ENCODE measurements at regions not wholly inside any gene's neighbourhood (a gene's known extent, or its start where the extent isn't known, plus 50 kb on each side); places are given as distances from the start of the nearest gene placed in this dataset.

DNA sequence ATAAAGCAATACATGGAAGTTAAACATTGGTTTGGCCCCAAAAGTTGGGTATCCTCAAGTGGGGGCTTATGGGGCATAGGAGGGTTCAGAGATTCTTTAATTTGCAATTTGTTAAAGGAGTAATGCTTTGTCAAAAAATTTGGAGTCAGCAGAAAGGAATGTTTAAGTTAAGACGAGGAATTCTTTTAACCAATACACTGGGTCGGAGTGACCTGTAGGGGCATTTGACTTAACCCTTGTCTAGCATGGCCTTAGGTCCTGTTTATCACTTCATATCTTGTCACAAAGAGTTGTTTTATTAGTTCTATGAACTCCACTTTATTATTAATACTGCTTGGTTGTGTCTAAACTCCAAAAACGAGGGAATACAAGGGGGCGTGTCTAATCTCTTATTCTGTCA is 656.1 kb upstream of the RORB start:
- no peak for DNase-seq (ENCODE audit: low read depth in 4 of 4, low spot score in 2 of 4)

GRCh38 chr9:73844135-73844534 is 653.0 kb upstream of the RORB start:
- no peak for DNase-seq (ENCODE audit: low read depth in 4 of 4, low spot score in 2 of 4)

- DNase-seq (ENCODE audit: low read depth in 4 of 4, low spot score in 2 of 4), result no peak
These were observed 651.6 kb upstream of the RORB start for GRCh38 chr9:73845539-73845938.

- DNase-seq (ENCODE audit: low read depth in 4 of 4, low spot score in 2 of 4), result no peak
These were observed 651.0 kb upstream of the RORB start for GRCh38 chr9:73845954-73846690.

DNA sequence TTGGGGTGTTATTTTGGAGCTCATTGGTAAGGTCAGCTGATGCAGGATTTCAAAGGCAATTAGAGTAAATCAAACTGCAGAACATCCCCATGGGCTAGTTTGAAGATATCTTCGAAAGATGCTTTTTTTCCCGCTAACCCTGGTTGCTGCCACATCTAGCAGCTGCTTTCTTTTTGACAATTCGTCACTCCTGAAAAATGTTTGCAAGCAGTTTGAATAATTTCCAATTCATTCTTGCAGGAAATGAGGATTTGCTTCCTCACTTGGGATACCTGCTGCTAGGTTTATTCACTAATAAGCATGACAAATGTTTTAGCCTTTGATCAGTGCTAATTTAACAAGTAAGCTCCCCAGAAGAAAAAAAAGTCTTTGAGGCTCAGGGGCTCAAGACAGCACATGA is 649.6 kb upstream of the RORB start:
- no peak for DNase-seq (ENCODE audit: low read depth in 4 of 4, low spot score in 2 of 4)

DNA sequence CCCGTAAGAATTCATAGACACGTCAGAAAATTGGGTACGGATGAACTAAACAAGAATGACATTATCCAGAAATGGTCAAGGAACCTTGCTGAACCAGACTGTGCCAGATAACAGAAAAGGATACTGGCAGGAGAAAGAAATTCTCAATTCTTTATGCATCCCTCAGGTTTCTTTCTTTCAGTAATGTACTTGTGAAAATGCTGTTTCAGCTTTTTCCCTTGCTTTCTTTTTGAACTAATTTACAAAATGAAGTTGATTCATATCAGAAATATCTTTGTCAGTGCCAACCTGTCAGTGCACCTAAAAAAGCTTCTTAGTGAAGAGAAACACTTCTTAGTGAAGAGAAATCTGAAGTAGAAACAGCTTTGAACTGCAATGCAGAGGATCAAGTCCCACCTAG is 643.6 kb upstream of the RORB start:
- DNase-seq (ENCODE audit: low read depth in 4 of 4, low spot score in 2 of 4), result no peak

DNA sequence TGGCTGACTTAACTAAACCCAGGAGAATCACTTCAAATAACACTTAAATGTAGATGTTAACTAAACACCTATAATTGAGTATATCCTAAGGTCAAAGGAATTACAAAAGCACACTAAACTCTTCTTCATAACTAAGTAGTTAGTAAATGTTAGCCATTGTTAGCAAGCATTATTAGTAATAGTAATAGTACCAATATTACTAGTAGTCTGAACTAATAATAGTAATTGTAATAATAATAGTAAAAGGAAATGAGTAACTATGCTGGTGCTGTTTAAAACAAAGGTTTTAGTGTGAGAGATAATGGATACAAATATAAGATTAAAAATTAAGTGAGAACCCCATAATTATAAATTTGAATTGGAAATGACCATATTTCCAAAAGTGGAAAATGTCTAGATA is 641.9 kb upstream of the RORB start:
- no peak for DNase-seq (ENCODE audit: low read depth in 4 of 4, low spot score in 2 of 4)

- no peak for DNase-seq (ENCODE audit: low read depth in 4 of 4, low spot score in 2 of 4)
These were observed 633.2 kb upstream of the RORB start for GRCh38 chr9:73863924-73864323.

DNA sequence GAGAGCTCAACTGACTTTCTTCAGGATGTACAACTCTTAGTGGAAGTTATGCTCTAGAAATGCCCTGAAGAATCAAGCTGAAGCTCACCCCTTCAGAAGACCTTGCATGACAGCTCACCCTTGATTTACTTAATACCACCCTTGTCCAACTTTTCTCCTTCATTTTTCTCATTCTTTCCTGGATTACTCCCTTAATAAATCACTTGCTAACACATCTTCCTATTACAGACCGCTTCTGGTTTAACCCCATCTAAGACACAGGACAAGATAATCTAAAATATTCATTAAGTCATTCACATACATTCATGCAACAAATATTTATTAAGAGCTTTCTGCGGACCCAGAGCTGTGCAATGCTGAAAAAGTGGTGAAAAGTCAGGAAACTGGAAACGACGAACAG is 630.7 kb upstream of the RORB start:
- DNase-seq (ENCODE audit: low read depth in 4 of 4, low spot score in 2 of 4), result no peak

GRCh38 chr9:73869264-73869663 is 627.9 kb upstream of the RORB start:
- no peak for DNase-seq (ENCODE audit: low read depth in 4 of 4, low spot score in 2 of 4)

DNA sequence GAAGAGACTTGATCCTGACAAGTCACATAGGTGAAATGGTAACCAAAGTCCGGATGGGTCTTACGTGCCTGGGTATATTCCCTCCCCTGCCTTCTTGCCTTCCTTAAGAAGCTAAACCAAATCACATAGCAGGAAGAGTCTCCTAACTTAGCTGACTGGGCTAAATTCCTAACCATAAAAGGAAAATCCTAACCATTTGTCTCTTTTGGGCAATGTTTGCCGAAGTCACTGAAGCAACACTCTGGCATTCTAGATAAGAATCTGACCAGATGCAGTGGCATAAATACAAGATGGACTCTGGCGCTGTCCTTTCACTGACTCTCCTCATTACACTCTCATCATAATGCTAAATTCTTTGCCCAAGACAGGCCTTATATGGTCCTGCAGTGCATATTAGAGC is 625.5 kb upstream of the RORB start:
- no peak for DNase-seq (ENCODE audit: low read depth in 4 of 4, low spot score in 2 of 4)

DNA sequence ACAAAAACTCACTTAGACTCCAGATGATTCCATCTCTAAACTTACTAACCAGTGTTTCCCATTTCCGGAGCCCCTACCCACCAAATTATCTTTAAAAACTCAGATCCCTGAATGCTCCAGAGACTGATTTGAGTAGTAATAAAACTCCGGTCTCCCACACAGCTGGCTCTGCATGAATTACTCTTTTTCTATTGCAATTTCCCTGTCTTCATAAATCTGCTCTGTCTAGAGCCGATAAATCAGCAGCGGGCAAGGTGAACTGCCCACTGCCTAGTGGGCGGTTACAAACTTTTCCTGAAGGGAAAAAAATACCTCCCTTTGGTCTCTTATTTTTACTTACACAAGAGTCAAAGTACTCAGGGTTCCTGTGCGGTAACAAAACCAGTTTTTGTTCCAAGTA is 624.4 kb upstream of the RORB start:
- DNase-seq (ENCODE audit: low read depth in 4 of 4, low spot score in 2 of 4), result peak; percentile 15 to 37 (median 28)

GRCh38 chr9:73880101-73880500 is 617.0 kb upstream of the RORB start:
- DNase-seq (ENCODE audit: low read depth in 4 of 4, low spot score in 2 of 4), result no peak

DNA sequence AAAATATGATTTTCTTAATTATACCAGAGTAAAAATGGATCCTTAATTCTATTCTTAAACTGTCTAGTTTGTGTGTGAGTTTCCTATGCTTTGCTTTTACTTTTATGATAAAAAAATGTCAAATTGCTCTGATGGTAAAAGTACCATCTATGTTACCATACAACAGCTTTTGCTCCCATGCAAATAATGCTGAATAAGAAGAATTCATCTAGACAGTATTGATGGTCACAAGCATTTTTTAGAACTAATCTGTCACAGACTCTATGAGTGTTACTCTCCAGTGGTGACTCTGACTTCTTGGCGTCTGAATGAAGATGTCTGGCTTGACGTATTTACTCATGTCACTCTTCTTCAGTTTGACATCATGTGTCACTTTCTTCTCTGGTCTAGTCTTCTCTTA is 608.1 kb upstream of the RORB start:
- DNase-seq (ENCODE audit: low read depth in 4 of 4, low spot score in 2 of 4), result no peak

GRCh38 chr9:73890685-73891277 is 606.4 kb upstream of the RORB start:
- DNase-seq (ENCODE audit: low read depth in 4 of 4, low spot score in 2 of 4), result no peak

DNA sequence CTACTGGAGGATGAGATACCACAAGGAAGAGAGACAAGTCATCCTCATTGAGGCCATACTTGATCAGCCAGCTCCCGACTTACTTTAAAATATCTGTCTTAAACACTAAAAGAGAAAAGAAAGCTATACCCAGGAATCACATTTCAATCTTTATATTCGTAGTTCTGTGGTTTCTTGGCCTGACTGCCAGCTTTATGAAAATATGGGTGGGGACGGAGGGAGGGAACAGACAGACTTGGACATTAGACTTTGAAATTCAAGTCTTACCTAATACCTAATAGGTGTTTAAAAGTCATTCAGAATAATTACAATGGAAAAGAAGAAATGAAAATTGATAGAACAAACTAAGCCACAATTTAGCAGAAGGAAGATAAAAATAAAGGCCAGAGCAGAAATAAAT is 604.8 kb upstream of the RORB start:
- DNase-seq (ENCODE audit: low read depth in 4 of 4, low spot score in 2 of 4), result no peak

DNA sequence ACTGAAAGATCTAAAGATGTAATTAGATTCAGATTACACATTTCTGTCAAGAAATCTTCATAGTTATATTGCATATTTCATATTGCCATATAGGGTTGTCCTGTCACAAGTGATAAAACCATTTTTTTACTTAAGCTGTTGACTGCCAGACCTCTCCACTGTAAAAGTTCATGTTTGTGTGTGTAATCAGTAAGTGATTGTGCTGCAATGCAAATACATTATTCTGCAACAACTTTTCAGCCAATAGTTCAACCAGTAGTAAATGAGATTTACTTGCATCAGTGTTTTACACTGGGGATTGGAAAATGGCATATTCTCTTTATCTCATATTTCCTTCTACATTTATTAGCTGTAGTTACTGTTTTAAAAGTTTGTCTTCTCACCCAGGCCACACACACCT is 603.9 kb upstream of the RORB start:
- no peak for DNase-seq (ENCODE audit: low read depth in 4 of 4, low spot score in 2 of 4)

- DNase-seq (ENCODE audit: low read depth in 4 of 4, low spot score in 2 of 4), result no peak
These were observed 601.1 kb upstream of the RORB start for GRCh38 chr9:73896061-73896460.

GRCh38 chr9:73906671-73907070 is 590.5 kb upstream of the RORB start:
- no peak for DNase-seq (ENCODE audit: low read depth in 4 of 4, low spot score in 2 of 4)

DNA sequence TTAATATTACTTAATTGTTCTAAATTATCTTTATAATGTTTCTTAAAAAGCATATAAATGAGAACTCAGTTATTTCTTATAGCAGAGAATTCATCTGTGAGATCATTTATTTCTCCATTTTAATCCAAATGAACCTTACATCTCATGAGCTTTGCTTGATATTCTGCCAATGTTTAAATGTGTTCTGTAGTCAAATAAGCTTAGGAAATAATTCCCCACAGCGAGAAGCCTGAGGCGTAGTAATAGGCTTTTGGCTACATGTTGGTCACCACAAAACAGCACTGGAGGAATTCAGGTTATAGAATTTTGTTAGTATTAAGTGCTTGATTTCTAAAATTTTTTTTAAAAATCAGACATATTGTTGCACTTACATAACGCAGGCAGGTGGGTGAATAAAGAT is 585.3 kb upstream of the RORB start:
- no peak for DNase-seq (ENCODE audit: low read depth in 4 of 4, low spot score in 2 of 4)

- no peak for DNase-seq (ENCODE audit: low read depth in 4 of 4, low spot score in 2 of 4)
These were observed 581.0 kb upstream of the RORB start for GRCh38 chr9:73916016-73916673.

- DNase-seq (ENCODE audit: low read depth in 4 of 4, low spot score in 2 of 4), result no peak
These were observed 577.4 kb upstream of the RORB start for GRCh38 chr9:73919712-73920111.
